Activated CD4-positive, alpha-beta T cell treated with anti-CD3 and anti-CD28 coated beads, Interleukin-2, amount 50 U/mL, for 1 hour (primary cell): ENCODE measurements at regions not wholly inside any gene's neighbourhood (a gene's known extent, or its start where the extent isn't known, plus 50 kb on each side); places are given as distances from the start of the nearest gene placed in this dataset.

Experiments
- DNase-seq: peaks from one replicate; pipeline ENCODE4 v3.0.0-alpha.2; 2020

DNA sequence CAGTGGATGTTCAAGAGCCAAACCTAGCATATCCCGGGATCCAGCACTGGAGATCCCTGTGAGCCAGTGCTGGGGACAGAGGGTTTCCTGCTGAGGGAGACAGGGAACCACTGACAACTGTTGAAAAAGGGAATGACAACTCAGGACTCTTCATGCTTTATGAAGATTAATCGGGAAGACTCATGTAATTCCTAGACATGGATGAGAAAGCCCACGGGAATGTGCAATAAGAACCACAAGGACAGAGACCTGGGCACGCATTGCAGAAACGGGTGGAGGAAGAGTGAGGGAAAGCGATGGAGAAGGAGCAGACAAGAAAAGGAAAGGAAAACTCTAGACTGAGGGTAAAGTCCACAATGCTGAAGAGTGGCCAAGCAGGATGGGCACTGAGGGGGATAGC, 296.0 kb downstream of the PCNX1 start:
- no peak for DNase-seq

DNA sequence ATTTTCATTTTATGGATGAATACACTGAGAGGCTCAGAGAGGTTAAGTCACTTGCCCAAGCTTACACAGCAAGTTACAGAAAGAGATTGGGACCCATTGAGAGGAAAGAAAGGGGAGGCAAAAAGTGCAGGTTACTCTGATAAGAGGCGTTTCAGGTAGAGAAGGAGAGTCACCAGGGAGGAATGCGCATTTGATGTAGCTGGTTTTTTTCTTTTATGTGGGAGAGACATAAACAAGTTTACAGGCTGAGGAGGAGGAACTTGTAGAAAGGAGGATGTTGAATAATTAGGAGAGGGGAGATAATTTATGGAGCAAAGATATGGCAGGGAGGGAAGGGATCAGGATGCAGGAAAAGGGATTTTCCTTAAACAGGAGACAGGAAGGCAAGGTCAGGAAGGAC, 297.0 kb downstream of the PCNX1 start:
- no peak for DNase-seq

DNA sequence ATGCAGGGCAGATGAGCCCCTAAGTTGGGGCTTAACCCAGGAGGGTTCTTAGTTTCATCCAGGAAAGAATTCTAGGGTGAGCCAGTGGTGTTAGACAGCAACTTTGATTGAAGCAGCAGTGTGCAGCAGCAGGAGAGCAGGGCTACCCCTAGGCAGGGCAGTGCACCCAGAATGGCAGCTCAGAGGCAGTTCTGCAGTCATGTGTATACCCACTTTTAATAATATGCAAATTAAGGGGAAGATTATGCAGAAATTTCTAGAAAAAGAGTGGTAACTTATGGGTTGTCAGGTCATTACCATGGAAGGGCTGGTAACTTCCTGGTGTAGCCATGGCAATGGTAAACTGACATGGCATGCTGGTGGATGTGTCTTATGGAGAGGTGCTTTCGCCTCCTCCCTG, 297.5 kb downstream of the PCNX1 start:
- no peak for DNase-seq

DNA sequence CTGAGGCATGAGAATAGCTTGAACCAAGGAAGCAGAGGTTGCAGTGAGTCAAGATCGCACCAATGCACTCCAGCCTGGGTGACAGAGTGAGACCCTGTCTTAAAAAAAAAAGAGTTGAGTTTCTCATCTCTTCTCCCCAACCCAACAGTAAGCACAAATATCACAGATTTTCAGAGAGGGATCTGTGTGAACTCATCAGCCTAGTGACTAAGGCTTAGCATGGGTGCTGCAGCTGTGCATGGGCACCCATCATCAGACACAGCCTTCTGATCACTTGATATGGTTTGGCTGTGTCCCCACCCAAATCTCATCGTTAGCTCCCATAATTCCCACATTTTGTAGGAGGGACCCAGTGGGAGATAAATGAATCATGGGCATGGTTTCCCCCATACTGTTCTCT, 298.9 kb downstream of the PCNX1 start:
- no peak for DNase-seq

DNA sequence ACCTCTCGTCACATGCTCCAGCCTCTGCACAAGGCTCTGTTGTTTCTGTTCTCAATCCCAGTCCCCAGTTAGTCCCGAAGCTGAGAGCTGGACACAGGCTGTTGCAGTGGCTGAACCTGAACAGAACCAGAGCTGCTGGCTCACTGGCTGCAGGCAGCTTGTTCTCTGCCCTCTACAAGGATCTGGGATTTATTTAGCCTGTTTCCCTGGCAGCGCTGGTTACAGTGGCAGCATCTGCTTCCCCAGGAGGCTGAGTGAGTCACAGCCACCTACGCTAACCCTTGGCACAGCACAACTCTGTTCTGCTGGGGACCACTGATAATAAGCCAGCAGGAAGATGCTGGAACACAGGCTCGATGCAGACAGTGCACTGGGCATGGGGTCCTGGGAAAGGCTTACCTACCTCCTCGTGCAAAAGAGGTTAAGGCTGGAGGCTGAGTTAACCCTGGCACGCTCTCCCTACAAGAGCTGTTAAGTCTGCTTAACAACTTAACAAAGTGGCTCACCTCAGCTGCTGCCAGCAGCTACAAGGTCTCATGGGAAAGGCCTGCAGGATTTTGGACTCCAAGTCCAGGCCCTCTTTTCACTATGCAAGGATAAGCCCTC, 299.6 kb downstream of the PCNX1 start:
- DNase-seq: no peak

DNA sequence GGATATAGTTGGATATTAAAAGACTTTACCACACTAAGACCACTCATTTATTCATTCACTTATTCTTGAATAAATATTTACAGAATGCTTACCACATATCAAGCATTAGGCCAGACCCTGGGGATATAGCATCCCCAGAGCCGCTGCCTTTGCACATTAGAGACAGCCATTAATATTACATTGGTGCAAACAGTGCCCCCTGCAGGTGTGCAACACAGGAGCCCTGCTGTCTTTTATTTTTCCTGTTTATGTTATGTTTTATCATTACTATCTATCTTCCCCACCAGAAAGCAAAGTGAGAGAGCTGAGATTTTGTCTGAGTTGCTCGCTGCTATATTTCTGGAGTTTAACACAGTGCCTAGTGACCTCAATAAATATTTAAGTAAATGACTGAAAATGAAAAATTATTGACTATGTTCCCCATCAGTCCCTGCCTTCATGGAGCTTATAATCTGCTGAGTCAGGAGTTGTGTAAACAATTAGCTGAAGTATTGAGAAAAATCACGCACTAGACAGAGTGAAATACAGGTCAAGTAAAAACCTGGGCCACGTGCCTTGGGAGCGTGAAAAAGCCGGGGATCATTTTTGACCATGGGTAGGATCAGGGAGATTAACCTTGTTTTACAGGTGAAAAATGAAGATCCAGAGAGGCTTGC, 301.6 kb downstream of the PCNX1 start:
- no peak for DNase-seq

DNA sequence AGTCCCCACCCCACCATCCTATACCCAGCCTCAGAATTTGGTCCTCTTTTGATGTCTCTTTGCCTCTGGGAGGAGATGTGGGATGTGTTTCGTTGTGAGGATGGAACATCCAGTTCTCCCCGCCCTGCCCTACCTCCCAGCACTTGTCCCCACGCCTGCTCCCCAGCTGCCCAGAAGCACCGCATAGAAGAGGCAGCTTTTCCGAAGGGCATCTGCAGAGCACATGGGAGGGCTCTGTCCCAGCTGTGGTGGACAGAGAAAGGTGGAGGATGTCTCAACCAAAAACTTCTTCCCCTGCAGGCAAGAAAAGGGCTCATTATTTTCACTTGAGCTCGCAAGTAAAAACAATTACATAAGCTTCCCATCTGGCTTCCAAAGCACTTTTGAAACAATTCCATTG, 302.6 kb downstream of the PCNX1 start:
- no peak for DNase-seq

DNA sequence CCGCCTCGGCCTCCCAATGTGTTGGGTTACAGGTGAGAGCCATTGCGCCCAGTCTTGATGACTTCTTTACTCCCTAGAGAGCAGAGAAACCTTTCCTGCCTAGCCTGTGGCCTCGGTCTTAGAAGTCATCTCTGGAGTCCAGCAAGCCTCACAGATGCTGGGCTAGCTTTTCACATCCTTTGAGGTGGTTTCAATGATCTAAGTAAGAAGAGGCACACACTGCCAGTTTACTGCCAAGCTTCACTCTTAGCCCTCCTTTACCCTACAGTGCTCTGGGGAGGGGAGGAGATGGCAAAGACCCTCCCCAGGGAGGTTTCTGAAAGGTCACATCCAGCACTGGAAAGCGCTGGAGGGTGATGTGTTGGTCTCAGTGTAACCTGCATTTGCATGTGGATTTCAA, 304.8 kb downstream of the PCNX1 start:
- no peak for DNase-seq

DNA sequence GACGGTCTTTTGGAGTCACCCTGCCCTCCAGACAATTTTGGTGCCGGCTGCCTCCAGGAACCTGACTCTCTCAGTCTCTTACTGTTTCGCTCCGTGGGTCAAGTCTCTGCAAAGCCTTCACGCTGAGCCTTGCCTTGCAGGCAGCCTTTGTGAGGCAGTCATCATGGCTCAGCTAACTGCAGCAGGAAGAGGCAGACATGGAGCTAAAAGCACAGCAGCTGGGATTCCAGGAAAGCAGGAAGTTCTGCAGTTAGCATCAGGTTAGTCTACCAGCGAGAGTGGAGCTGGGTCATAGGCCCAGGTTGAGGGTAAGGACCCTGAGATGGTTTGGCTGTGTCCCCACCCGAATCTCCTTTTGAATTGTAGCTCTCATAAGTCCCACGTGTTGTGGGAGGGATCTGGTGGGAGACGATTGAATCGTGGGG, 305.4 kb downstream of the PCNX1 start:
- DNase-seq: no peak

DNA sequence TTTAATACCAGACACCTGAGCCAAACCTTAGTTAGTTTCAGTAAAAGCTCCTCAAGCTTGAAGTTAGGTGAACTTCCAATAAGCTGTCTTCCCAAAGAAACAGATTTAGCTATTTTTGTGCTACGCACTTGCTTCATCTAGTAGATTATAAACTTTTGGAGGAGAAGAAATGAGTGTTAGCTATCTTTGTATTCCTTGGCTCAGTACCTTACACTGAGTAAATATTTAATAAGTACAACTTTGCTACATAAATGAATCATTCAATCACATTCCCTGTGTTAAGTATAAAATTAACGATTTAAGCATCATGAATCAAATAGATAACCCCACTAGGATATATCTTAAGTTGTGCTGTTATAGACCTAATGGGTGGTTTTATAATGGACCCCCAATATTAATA, 307.0 kb downstream of the PCNX1 start:
- DNase-seq: no peak

DNA sequence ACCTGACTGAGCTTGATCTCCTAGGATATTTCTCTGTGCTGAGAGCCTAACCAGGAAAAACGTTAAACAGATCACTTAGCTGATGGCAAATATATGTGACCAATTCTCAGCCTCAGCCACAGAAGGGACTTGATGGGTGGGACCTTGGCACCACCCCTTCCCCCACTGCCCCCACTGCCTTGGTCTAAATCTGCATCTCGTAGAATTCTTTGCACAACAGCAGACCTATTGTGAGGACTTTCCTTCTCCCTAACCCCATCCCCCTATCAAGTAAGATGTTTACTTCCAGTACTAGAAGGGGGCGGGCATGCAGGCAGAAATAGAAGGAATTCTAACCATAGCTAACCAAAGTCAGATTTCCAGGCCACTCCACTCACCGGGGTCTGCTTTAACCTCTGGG, 313.2 kb downstream of the PCNX1 start:
- DNase-seq: no peak

DNA sequence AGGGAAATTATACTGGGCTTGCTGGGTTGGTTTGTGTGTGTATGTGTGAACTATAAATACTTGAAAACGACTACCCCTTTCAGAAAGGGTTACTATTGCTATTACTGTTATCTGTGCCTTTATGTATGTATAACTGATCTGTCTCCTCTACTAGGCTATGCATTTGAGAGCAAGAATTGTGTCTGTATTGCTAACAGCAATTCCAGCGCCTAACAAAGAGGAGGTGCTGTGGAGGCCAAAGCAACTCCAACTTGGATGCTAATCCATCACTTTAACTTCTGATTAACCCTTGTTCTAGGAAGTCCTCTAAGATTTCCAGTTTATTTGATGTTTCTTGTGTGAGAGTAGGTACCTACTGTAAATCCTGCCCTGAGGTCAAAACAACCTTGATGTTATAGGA, 313.9 kb downstream of the PCNX1 start:
- DNase-seq: no peak

DNA sequence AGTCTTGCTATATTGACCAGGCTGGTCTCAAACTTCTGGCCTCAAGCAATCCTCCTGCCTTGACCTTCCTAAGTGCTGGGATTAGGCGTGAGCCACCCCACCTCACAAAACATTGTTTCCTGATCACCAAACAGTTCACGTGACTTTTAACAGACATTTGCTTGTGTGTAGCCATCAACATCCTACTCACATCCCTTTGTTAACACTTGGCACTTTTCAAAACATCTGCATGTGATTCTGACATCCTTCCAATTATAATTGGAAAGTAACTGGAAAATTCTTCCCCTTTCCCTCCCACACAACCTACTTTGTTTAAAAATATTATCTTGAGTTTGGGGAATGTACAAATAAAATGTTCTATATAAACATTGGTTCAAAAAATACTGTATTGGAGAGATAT, 317.9 kb downstream of the PCNX1 start:
- no peak for DNase-seq

DNA sequence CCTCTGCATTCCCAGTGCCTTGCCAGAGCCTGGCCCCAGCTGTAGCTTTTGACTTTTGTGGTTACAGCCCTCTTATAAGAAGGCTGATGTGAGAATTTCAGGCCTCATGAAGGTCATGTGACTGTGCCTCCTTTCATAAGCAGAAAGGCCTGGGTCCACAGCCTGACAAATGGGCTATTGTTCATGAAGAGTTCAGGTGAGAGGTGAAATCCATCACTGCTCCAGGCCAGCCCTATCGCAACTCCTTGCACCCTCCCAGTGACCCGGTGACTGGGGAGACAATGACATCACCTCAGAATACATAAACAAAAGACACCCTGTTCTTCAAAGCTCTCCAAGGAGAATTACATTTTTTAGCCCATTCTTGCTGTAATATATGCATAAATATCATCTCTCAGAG, 321.5 kb downstream of the PCNX1 start:
- no peak for DNase-seq

DNA sequence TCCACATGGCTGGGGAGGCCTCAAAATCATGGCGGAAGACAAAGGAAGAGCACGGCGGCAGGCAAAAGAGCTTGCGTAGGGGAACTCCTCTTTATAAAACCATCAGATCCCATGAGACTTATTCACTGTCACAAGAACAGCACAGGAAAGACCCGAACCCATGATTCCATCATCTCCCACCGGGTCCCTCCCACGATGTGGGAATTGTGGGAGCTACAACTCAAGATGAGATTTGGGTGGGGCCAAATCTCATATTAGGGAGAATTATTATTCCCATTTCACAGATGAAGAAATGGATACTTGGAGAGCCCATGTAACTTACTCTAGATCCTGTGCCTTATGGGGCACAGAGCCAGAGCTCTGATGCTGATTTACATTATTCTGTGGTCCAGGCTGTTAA, 322.6 kb downstream of the PCNX1 start:
- no peak for DNase-seq

DNA sequence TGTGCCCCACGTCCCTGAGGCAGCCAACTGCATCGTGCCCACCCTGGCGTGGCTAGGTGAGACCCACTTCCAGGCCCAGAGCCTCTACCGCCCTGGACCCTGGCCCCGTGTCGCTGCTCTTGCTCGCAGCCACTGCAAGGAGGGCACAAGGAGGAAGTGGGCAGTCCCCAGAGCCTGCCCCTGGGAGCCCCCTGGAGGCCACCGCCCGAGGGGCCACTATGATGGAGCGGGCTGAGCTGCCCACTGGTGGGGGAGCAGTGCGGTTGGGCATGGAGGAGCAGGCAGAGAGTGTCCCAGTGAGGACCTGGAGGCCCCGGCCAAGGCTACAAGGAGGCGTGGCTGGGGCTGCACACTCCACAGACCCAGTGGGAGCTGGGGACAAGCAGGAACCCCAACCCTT, 323.6 kb downstream of the PCNX1 start:
- no peak for DNase-seq

DNA sequence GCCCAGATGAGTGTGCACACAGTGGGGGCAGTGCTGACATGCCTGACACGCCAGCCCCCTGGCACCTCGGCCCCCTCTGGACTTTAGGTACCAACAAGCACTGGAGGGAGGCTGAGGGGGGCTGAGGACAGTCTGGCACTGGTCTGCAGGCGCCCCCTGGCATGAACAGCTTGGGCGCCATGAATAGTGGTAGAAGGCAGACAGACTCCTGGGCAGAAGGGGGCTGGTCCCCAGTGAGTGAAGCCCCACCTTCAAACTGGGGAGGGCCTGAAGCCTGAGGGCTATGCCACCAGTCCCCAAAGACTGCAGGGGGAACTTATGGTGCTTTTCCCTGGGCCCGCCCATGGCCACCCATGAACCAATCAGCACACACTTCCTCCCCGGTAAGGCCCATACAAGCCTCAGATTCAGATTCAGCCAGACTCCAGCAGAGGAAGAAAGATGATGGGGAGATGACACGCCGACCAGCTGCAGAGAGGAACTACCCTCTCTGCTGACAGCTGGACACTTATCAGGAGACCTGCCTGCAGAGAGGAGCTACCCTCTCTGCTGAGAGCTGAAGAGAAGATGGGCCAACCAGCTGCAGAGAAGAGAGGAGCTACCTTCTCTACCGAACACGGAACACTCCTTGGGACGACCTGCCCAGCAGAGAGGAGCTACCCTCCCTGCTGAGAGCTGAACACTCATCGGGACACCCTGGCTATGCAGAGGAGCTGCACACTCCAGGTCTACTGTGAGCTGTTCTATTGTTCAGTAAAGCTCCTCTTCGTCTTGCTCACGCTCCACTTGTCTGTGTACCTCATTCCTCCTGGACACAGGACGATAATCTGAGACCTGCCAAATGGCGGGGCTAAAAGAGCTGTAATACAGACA, 324.5 kb downstream of the PCNX1 start:
- DNase-seq: no peak

DNA sequence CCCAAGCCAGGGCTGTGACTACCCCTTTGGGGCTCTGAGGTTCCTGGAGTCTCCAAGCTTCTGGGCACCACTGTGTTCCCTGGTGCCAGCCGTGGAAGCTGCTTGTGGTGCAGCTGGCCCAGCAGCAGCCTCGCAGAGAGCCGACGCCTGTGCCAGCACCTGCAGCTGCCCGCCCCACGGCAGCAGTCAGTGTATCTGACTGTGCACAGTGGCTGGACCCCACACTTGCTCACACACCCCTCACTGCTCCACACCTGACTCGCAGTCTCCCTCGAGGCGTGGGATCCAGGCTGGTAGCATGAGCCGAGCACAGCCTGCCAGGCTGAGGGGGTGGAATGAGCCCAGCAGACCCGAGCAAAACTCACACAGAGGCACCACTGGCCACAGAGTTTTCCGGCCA, 325.2 kb downstream of the PCNX1 start:
- no peak for DNase-seq

DNA sequence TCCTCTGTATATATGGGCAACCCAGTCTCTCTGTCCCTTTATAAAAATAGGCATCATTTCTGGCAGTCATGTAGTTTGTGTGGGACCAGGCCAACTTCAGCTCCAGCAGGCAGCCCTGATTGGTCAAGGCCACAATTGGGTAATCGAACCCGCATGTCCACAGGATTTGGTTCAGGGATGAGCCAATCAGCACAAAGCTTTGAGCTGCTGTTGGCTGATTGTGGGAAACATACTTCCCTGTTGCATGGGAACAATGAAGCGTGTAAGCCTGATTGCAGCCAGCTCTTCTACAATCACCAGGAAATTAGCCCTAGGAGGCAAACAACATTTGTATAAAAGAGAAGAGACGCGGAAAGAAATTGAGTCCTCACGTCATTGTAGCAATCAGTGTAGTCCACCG, 328.6 kb downstream of the PCNX1 start:
- DNase-seq: no peak

DNA sequence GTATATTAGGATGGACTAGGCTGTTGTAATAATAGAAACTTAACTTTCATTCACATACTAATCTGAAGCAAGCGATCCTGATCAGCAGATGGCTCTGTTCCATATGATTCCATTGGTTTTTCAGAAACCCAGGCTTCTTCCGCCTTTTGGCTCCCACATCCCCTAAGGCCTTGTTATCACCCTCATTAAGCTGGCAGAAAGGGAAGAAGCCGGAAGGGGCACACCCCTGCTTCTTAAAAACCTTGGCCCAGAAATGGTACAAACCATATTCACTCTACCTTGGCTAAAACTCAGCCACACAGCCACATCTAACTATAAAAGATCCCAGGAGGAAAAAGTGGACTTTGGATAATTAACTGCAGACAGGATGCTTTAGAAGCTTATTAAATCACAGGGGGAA, 329.2 kb downstream of the PCNX1 start:
- DNase-seq: no peak

DNA sequence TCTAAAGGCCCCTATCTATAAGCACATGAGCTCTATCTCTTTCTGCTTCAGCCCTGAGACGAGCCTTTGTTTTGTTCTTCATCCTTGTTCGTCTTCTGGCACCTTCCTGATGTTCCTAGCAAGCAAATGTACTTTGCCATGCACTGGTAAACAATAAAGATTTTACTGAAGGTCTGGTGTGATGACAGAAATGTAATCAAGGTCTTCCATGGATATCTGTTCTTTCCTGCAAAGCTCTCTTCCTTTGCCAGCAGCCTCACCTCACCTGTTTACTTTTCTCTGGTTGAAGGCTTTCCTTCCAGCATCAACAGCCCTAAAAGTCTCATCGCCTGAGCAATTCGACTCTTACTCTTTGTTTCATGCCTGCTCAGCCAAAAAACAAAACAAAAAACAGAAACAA, 330.3 kb downstream of the PCNX1 start:
- DNase-seq: no peak

DNA sequence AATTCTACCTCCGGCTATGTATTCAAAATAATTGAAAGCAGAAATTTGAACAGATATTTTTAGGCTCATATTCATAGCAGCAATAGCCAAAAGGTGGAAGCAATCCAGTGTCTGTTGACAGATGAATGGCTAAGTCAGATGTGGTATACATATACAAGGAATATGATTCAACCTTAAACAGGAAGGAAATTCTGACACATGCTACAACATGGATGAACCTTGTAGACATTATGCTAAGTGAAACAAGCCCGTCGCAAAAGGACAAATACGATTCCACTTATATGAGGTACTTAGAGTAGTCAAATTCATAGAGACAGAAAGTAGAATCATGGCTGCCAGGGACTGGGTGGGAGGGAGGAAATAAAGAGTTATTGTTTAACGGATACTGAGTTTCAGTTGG, 331.6 kb downstream of the PCNX1 start:
- DNase-seq: no peak

DNA sequence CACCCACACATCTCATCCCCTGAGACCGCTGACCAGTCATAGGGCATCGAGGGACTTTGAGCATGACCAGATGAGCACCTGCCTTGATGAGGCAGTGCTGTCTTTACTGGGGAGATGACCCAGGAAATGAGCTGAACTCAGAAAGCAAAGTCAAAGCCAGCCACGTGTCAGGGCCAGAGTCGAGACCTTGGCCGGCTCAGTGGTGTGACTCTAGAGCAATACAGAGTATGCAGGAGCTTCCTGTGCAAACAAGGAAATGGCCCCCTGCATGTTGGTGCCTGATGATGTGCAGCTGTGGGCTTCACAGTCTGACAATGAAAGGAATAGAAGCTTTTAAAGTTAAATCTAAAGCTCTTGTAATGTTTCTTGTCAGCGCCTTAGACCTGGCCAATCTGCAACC, 332.9 kb downstream of the PCNX1 start:
- DNase-seq: no peak

DNA sequence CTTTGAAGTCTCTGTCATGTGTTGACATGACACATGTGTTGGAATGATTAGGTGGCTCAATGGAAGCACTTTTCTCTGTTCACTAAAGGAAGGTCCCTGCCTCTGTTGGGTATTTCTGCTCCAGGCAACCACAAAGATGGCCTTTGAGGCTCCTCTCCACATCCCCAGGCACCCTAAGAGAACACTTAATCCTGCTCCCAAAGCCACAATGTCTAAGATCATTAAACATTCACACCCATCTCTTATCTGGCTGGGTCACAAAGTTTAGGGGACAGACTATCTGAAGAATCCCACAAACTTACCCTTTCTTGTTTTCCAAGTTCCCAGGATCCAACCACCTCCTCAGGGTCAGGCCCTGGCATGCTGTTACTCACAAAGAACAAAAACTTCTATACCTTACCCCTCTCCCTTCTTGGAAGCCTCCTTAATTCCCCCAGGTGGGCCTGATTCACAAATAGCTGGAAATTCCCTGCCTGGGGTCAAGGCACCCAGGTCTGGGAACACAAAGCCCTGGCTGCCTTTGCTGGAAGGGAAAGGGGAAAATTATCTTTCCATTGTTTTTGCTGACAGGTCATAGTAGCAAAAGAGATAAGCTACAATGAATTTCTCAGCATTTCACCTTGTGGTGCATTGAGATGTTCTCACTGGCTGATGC, 333.7 kb downstream of the PCNX1 start:
- DNase-seq: no peak
